ENCODE measurements at regions not wholly inside any gene's neighbourhood (a gene's known extent, or its start where the extent isn't known, plus 50 kb on each side); places are given as distances from the start of the nearest gene placed in this dataset.
"Not testable (repeated sequence)": the region's sequence is repeated elsewhere in the genome, so short reads cannot be mapped to it uniquely, and the experiment has no call there.

GRCh38 chr16:22659933-22660332 lies 149.2 kb downstream of the NPIPB5 start:
- DNase-seq: peak; percentile 78

GRCh38 chr16:22660441-22661160 lies 149.9 kb downstream of the NPIPB5 start:
- DNase-seq: no peak

DNA sequence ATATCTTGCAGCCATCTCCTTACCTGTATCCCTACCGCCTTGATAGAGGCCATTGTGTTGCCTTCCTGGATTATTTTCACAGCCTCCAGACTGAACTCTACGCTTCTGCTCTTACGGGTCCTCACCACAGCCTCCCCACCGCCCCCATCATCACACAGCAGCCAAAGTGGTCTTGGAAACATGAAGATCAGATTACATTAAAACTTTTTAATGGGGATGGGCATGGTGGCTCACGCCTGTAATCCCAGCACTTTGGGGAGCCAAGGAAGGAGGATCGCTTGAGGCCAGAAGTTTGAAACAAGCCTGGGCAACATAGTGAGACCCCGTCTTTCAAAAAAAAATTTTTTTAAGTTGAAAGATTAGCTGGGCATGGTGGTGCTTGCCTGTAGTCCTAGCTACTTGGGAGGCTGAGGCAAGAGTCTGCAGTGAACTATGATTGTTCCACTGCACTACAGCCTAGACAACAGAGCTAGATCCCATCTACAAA lies 150.5 kb downstream of the NPIPB5 start:
- DNase-seq: no peak

- DNase-seq: not testable (repeated sequence)
Measured at GRCh38 chr16:22662958-22663357, 151.0 kb upstream of the HS3ST2 start.

DNA sequence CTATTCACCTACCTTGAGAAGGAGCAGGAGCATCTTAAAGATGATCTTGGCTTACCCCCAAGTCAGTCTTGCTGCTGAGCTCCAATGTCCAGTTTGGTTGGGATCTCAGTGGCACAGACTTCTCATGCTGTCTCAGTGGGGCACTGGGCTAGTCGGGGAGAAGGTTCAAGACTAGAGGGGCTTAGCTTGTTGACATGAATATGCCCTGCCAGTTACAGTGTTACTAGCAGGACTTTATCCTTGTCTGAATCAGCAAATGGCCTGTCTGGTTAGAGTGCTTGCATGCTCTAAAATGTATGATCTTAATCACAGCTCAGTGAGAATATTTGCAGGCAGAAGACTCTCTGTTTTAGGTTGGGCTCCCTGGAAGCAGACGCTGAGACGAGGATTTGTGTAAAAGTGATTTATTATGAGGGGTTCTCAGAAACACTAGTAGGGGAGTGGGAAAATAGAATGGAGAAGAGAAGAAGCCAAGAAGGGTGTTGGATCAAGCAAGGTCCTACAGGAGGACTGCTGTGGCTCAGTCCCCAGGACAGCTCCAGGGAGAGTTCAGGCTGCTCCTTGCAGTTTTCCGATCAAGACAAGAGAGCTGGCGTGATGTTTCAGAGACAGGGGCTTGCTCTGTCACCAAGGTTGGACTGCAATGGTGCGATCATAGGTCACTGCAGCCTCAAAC lies 150.4 kb upstream of the HS3ST2 start:
- DNase-seq: no peak

DNA sequence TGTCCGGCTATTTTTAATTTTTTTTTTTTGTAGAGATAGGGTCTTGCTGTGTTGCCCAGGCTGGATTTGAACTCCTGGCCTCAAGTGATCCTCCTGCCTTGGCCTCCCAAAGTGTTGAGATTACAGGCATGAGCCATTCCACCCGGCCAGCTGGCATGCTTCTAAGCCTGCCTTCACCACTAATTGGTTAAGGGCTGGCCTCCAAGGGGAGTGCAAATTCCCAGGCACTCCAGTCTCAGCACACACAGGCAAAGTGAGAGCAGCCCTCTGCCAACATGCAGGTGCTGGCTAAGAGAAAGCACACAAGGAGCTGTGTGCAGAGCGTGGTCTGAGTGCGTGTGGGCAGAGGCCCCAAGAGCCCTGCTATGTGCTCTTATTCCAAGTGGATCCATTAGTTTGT lies 149.8 kb upstream of the HS3ST2 start:
- DNase-seq: no peak

DNA sequence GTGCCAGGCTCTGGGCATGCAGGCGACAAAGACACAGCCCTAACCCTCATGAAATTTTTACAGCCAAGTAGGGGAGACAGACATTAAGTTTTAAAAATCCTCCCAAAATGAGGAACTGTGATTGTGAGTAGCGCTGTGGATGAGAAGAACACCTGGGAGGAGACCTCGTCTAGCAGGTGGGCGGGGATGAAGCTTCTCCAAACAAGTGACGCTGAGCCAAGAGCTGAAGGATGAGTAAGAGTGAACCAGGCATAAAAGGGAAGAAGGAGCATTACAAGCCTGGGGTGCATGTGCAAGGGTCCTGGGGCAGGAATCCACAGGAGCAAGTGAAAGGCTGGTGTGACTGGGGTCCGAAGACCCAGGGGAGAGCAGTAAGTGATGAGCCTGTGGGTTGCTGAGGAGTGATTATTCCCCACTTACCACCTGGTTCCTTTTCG lies 149.4 kb upstream of the HS3ST2 start:
- peak; percentile 22 for DNase-seq

- DNase-seq: no peak
Measured at GRCh38 chr16:22665048-22665797, 148.7 kb upstream of the HS3ST2 start.

GRCh38 chr16:22665803-22666202 lies 148.2 kb upstream of the HS3ST2 start:
- no peak for DNase-seq

- no peak for DNase-seq
Measured at GRCh38 chr16:22668318-22668717, 145.6 kb upstream of the HS3ST2 start.

GRCh38 chr16:22670044-22670536 lies 143.9 kb upstream of the HS3ST2 start:
- DNase-seq: no peak

DNA sequence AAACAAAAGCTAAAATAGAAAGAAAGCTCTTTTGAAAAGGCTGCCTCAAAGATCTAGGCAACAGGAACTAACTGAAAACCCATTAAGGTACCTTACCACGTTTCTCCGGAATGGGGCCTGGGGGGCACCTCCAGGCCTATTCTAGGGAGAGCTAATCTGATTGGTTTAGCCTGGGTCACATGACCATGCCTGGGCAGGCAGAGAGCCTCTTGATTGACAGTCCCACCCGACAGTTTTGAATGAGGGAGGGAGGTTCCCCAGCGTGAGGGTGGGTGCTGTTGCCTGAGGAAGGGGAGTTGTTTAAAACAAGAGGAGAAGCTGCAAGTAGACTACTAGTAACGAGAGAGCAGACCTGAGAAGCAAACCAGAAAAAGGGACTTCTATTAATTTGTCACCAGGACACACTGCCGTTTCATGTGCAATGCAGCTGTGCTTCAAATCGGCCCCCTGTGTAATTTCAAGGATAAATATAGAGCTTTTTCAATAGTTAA lies 143.4 kb upstream of the HS3ST2 start:
- peak; percentile 20 for DNase-seq

- no peak for DNase-seq
Measured at GRCh38 chr16:22671301-22672076, 142.5 kb upstream of the HS3ST2 start.

- DNase-seq: no peak
Measured at GRCh38 chr16:22672830-22673210, 141.1 kb upstream of the HS3ST2 start.

DNA sequence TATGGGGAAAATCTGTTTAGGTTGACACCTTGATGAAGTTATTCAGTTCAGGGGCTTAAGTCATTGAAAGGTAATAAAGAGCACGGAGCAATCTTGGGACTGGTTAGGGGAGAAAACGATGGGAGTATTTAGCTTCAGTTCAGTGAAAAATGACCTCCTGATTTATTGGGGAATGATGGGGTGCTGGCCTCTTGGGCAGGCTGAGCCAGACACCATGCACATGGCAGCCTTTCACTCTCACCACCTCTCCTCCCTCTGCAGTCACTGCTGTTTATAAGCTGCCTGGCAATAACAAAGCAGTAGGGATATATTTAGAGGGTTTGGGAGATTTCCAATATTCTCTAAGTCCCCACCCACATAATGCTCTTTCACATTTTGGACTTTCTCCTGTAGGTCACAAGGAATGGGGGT lies 140.5 kb upstream of the HS3ST2 start:
- DNase-seq: no peak

DNA sequence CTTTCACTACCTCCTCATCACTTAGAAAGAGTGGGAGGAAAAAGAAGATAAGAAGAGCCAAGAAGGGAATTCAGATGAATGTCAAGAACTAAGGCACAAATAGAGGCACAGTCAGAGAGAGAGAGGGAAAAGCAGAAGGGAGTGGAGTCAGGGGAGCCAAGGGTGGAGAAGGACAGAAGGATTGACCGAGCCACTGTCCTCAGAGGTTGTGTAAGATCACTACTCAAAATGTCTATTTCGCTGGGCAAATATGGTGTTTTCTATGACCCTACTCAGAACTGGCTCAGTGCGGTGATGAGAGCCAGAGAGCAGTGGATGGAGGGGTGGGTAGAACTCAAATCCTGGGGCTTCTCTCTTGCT lies 139.2 kb upstream of the HS3ST2 start:
- DNase-seq: no peak

GRCh38 chr16:22675745-22676540 lies 138.0 kb upstream of the HS3ST2 start:
- DNase-seq: no peak

DNA sequence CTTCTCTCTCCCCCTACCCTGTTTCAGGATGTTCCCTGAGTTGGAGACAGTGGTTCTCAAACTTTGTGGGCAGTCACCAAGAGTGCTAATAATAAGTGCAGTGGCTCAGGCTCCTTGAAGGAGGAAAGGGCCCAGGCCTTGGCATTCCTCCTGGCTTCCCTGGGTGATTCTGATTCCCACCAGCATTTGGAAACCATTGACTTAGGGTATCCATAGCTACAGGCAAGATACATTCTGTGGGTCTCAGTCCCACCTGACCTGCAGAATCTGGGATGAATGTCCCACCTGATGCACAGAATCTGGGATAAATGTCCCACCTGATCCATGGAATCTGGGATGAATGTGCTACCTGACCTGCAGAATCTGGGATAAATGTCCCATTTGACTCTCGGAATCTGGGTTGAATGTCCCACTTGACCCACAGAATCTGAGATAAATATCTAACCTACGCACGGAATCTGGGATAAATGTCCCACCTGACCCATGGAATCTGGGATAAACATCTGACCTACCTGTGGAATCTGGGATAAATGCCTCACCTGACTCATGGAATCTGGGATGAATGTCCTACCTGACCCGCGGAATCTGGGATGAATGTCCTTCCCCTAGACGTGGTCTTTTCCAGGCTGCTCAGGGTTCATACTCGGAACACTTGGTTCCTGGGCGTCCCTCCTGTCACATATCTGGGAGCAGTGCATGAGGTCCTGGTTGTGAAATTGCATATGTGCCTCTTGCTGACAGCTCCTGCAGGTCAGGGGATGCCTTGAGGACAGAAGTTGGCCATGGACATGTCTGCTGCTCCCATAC lies 136.7 kb upstream of the HS3ST2 start:
- no peak for DNase-seq

- DNase-seq: no peak
Measured at GRCh38 chr16:22678311-22678710, 135.7 kb upstream of the HS3ST2 start.

- DNase-seq: no peak
Measured at GRCh38 chr16:22681554-22682291, 132.2 kb upstream of the HS3ST2 start.

Measured in NCI-H69 (cell line).